ENCODE measurements at regions not wholly inside any gene's neighbourhood (a gene's known extent, or its start where the extent isn't known, plus 50 kb on each side); places are given as distances from the start of the nearest gene placed in this dataset.

DNA sequence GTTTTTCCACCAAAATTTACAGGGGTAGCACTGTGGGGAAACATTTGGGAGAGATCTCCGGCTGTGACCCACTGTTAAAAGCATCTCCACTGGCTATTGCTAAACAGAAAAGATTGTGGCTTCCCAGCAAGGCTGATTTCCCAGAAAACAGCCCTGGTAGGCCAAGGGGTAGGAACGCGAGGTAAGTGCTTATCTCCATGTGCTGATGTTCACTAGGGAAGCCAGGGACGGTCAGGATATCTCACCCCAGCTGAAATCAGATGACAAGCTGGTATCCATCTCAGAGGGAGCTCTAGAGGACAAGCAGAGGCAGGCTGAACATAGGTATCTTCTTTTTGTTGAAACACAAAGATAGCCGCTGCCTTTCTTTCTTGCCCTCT is 63.6 kb downstream of the MIS18A start (continued):
- TF ChIP-seq RFX7 (CRISPR knock-in tag; IDR thresholded peaks at IDR 0.05) (no peak), CEBPG (CRISPR knock-in tag; IDR thresholded peaks at IDR 0.05) (no peak), CEBPG (tag; conservative IDR thresholded peaks at IDR 0.05 in 1 of 2, IDR thresholded peaks at IDR 0.05 in 1 of 2) (no peak), EWSR1 (IDR thresholded peaks at IDR 0.05; ENCODE audit: borderline replicate concordance, low read depth, partially characterized antibody) (no peak), ZNF695 (CRISPR knock-in tag; IDR thresholded peaks at IDR 0.05) (no peak), ZBTB34 (CRISPR knock-in tag; IDR thresholded peaks at IDR 0.05) (no peak)
- TF ChIP-seq, protein P1, sequence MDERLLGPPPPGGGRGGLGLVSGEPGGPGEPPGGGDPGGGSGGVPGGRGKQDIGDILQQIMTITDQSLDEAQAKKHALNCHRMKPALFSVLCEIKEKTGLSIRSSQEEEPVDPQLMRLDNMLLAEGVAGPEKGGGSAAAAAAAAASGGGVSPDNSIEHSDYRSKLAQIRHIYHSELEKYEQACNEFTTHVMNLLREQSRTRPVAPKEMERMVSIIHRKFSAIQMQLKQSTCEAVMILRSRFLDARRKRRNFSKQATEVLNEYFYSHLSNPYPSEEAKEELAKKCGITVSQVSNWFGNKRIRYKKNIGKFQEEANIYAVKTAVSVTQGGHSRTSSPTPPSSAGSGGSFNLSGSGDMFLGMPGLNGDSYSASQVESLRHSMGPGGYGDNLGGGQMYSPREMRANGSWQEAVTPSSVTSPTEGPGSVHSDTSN (CRISPR knock-in tag; IDR thresholded peaks at IDR 0.05; ENCODE audit: low read depth): no peak
- TF ChIP-seq, protein P1 (tag; conservative IDR thresholded peaks at IDR 0.05; ENCODE audit: low read depth): no peak
